ENCODE measurements at regions not wholly inside any gene's neighbourhood (a gene's known extent, or its start where the extent isn't known, plus 50 kb on each side); places are given as distances from the start of the nearest gene placed in this dataset.

DNA sequence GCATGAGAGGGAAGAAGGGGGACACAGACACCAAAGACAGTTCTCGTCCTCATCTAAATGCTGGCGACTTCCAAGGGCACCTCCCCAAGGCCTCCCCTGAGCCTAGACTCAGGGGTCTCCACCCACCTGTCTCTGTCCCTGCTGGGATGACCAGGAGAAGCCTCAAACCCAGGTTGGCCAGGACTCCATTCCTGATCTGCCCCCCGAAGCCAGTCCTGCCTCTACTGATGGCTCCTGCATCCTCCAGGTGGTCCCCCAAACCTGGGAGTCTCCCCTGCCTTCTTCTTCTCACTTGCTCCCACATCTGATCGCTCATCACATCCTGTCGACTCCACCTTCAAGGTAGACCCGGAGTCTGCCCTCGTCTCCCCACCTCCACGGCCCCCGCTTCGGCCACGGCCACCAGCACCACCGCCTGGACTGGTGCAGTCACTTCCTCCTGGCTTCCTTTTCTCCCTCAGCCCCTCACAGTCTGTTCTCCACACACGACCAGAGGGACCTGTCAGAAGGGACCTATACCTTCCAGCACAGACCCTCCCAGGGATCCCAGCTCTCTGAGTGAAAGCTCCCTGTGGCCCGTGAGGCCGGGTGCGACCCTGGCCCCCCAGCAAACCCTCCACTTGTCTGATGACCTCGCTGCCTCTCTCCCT, 92.1 kb downstream of the CEBPB start:
- intact Hi-C loops (cut with DNase I), result no loop called here
- DNase-seq (ENCODE audit: low spot score) (no peak), ATAC-seq (no peak)

DNA sequence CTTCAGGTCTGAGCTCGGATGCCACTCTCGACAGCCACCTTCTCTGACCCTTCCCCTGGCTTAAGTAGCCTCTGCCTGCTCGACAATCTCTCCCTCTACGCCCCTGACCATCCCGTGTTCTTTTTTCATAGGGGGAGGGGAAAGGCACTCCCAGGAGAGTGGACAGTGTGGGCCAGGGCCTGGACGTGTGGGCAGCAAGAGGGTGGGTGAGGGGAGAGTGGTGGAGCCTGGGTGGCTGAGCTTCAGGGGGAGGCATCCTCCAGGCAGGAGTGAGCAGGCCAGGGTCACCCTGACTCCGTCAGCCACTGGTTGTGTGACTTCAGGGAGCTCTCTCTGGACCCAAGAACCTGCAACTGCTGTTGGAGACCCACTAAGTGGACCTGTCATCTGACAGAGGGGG, 92.7 kb downstream of the CEBPB start:
- ATAC-seq (no peak), DNase-seq (ENCODE audit: low spot score) (no peak)
- intact Hi-C loops (cut with DNase I), result no loop called here

DNA sequence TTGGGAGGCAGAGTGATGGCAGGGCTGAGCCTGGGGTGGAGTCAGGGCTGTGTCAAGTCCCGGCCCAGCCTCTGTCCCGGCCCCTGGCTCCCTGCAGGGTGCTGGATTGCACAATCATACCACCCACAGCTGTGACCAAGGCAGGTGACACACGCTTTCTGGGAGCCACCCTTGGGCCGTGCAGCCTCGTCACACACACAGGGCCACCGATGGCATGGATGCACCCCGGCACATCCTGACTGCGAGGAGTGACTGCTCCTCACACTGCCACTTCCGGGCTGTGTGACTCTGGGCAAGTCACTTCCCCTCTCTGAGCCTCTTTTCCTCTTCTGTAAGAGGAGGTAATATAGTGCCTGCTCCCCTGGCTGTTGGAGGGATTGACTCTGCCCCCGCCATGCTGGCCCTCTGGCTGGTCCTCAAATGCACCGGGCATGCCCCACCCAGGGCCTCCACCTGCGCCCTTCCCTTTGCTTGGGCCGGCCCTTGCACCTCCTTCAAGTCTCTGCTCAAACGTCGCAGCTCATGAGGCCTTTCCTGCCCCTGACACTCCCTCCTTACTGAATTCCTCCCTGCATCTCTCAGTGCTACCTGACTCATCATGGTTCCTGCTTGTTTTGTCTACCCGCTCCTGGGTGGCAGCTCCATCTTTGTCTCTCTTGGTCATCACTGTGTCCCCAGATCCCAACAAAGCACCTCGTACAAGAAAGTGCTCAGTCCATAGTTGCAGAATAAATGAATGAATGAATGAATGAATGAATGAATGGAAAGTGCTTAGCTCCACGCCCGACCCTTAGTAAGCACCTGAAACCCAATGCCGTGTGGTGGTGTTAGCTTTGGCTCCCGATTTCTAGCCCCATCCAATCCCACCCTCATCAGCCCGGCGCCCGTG, 93.5 kb downstream of the CEBPB start:
- ATAC-seq, result peak; percentile 5
- intact Hi-C loops (cut with DNase I), result no loop called here
- DNase-seq (ENCODE audit: low spot score), result no peak

DNA sequence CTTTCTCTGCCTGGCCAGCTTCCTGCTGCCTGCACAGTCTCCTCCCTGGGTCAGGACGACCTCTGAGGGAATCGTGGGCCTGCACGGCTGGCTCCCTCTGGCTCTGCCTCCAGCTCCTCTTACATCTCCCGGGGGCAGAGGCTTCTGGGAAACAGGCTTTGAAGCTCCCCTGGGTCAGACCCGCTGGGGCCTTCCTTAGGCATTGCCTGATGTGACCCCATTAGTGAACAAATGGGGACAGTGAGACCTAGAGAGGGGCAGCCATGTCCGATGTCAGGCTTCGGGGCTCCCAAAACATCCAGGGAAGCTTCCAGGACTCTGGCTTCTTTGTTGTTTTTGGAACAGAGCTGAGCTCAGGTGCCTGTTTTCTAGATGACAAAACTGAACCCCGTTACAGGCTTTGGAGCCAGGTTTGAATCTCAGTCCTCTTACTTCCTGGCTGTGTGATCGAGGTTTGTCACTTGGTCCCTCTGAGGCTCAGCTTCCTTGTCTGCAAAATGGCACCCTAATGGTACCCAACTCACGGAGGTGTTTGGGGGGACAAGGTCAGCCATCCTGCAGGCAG, 94.3 kb downstream of the CEBPB start:
- intact Hi-C loops (cut with DNase I), result no loop called here
- peak; percentile 38 for ATAC-seq
- DNase-seq (ENCODE audit: low spot score), result no peak

DNA sequence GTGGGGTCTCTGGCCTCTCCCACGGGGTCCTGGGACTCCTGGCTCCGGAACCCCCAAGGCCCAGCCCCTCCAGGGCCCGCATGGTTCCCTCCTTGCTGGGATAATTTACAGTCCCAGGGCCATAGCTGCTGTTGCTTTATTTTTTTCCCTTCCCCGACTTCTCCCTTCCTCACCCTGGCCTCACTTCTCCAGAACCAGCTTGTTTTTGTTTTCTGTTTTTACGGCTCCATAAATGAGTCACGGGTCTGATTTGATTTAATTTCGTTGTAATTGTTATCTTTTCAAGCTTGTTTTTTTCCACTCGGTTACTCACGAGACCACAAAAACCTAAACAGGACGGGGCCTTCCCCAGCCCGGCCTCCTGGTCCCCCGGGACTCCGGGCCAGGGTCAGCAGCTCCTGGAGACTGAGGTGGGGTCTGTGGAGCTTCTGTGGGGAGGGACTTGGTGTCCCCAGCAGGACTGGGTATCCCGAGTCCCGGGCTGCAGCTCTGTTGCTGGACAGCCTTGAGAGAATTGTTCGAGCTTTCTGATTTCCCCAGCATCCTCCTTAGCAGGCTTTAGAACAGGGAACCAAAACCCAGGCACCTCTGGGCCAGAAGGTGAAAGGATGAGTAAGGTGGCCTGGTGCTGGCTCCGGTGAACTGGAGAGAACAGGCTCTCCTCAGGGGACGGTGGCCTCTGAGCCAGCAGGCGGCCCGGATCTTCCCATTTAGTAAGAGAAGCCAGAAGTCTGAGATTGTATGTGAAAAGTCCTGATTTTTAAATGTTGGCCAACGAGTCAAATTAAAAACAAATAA, 94.9 kb downstream of the CEBPB start:
- ATAC-seq (peak; percentile 66), DNase-seq (ENCODE audit: low spot score) (no peak)
- intact Hi-C loops (cut with DNase I), result no loop called here

DNA sequence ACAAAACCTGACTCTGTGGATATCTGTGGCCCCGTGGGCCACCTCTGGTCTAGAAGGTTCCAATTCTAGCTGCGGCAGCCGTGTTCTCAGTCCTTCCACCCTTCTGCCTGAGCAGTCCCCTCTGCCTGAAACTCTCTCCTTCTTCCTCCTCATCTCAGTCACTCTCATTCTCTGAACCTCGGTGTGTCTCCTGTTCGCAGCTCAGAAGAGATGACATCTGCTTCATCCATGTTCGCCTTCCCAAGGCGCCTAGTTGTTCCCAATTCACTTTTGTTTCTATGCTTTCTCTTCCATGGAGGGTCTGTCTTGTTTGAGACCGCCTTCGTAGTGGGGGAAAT, 95.5 kb downstream of the CEBPB start:
- DNase-seq (ENCODE audit: low spot score), result no peak
- intact Hi-C loops (cut with DNase I), result no loop called here
- peak; percentile 48 for ATAC-seq

DNA sequence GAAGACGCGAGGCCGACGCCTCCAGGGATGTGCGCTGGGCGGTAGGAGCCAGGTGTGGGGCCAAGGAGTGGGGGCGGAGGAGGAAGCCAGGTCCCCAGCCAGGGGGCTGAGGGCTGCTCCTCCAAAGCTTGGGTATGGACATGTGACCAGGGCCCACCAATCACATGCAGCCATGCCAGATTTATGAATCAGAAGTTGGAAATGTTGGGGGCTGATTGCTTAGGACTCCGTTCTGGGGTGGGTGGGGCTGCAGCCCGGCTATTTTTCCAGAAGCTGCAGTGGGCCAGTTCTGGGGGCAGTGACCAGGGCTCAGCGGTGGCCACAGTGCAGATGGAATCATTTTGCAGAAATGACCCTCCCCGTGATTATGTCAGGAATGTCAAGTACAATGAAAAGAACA, 96.0 kb downstream of the CEBPB start:
- peak; percentile 79 for ATAC-seq
- peak; percentile 87 for DNase-seq (ENCODE audit: low spot score)
- intact Hi-C loops (cut with DNase I), result no loop called here

DNA sequence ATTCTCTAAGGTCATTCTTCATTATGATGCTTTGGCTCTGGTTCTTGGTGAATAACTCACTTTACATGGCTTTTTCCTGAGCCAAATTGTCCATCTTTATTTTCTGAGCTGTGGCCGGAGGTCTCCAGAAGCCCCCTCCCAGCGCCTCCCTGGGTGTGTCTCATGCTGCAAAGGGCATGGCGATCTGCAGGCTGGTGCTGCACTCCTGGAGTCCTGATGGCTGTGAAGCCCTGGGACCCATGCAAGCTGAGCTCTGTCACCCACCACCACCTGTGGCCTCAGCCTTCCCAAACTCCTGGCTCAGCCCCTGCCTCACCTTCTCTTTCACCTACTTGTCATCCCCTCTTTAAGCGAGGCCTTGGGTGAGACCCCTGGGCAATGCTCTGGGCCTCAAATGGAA, 96.9 kb downstream of the CEBPB start:
- intact Hi-C loops (cut with DNase I), result no loop called here
- ATAC-seq (no peak), DNase-seq (ENCODE audit: low spot score) (no peak)

DNA sequence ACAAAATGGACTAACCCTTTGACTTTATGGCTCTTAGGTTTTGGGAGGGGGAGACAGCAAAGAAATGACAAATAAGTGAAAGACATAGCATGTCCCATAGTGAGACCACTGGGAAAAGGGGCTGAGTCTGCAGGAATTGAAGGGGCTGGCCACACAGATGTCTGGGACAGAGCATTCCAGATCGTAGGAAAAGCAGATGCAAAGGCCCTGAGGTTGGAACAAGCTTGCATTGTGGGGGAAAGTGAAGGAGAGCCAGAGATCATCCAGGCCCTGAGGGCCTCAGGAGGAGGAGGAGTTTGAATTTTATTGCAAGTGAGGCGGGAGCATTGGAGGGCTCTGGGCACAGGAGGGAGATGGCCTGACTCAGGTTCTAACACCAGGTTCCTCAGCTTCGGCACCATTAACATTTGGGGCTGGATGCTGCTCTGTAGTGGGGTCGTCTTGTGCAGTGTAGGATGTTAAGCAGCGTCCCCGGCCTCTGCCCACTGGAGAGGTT, 97.5 kb downstream of the CEBPB start:
- ATAC-seq, result no peak
- DNase-seq (ENCODE audit: low spot score), result no peak
- intact Hi-C loops (cut with DNase I), result no loop called here

DNA sequence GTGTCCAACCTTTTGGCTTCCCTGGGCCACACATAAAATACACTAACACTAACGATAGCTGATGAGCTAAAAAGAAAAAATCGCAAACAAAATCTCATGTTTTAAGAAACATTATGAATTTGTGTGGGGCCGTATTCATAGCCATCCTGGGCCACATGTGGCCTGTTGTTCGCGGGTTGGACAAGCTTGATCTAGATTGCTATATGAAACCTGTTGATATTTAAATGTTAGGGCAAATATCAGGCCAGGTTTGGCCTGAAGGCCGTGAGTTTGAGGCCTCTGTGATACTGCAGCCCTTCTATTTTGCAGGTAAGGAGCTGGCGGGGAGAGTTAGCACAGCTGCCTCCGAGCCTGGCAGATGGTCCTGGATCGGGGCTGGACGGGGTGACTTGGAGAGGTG, 99.0 kb downstream of the CEBPB start:
- ATAC-seq, result no peak
- no peak for DNase-seq (ENCODE audit: low spot score)
- intact Hi-C loops (cut with DNase I), result no loop called here

DNA sequence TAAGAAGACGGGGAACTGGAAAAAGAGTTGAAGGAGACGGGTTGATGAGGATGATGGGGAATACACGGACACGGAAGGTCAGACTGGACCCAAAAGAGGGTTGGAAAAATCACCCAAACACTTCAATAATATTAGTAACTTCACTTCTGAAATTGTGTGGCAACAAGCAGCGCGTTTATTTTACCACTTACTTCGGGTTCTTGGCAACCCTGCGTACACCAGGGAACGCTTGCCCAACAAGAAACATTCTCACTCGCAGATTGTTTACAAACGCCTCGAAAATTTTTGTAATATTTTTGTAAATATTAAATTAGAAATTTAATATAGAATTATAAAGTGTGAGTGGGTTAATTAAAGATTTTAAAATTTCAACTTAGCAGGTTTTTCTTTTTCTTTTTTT, 99.5 kb downstream of the CEBPB start:
- intact Hi-C loops (cut with DNase I), result loop anchor here (10.0 kb wide), 1 partner anchor 165 kb away; no protein-coding TSS in a partner anchor
- ATAC-seq (no peak), DNase-seq (ENCODE audit: low spot score) (no peak)

DNA sequence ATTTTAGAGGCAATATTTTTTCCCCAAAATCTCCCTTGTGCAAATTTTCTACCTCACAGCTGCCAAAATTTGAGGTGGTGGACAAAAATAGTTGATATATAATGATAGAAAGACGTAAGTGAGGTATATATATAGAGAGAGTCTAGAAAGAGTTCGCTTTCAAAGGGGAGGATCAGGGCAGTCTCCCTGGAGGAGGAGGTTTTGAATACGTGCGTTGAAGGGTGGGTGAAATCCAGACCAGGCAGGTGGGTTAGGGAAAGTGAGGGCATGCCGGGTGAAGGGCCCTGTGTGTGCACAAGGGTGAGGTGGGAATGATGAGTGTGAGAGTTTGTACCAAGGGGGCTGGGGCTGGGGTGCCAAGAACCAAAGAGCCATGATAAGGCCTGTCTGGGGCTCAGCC, 100.2 kb downstream of the CEBPB start:
- intact Hi-C loops (cut with DNase I), result loop anchor here (10.0 kb wide), 1 partner anchor 164 kb away; no protein-coding TSS in a partner anchor
- ATAC-seq (no peak), DNase-seq (ENCODE audit: low spot score) (no peak)

DNA sequence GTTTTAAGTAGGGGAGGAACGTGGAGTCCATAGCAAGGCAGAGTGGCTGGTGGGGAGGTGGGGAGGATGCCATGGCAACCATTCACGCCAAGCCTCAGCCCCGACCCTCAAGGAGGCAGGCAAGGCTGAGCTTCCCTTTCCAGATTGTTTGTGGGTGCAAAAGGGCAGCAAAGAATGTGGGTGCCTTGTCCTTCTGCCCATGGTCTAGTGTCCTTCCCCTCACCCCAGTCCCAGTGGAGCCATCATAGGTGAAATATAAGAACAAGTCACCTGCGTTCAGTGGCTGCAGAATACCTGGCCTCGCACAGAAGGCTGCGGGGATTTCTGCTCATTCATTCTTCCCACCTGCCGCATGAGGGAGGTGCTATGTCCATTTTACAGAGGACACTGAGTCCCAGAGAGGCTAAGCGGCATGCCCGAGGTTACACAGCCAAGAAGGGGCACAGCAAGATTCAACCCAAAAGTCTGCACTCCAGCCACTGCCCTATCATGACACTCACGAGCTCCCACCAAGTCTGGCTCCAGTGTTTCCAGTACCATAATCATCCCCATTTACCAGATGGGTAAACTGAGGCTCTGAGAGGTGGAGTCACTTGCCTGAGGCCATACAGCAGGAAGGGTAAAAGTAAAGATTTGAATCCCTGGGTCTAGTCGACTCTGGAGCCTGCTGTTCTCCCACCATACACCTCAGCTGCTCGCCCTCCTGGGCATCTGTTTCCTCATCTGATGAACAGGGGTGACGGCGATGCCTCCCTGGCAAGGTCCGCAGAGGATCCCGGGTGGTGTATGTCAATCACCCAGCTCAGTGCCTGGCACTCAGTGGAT, 100.8 kb downstream of the CEBPB start:
- DNase-seq (ENCODE audit: low spot score) (no peak), ATAC-seq (no peak)
- intact Hi-C loops (cut with DNase I), result loop anchor here (10.0 kb wide), 1 partner anchor 163 kb away; no protein-coding TSS in a partner anchor

DNA sequence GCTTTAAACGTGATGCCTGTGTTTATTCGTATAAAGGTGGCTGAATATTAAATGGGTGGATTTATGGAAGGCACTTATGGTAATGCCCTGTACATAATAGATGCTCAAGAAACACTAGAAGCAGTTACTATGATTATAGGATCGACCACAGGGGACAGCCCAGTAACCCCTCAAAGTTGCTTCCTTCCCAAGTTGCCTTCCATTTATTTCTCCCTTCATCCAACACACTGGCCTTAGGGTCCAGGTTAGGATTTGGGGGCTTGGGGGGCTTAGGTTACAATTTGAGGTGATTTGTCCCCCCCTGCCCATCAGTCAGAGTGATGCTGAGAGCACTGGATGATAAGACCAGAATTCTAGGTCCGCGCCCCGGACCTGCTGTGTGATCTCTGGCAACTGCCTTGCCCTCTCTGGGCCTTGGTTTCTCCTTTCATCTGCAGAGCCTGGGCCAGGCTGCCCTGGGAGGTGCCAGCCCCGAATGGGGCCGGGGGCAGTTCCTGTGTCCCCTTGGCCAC, 101.5 kb downstream of the CEBPB start:
- ATAC-seq (no peak), DNase-seq (ENCODE audit: low spot score) (no peak)
- intact Hi-C loops (cut with DNase I), result loop anchor here (10.0 kb wide), 1 partner anchor 163 kb away; no protein-coding TSS in a partner anchor

DNA sequence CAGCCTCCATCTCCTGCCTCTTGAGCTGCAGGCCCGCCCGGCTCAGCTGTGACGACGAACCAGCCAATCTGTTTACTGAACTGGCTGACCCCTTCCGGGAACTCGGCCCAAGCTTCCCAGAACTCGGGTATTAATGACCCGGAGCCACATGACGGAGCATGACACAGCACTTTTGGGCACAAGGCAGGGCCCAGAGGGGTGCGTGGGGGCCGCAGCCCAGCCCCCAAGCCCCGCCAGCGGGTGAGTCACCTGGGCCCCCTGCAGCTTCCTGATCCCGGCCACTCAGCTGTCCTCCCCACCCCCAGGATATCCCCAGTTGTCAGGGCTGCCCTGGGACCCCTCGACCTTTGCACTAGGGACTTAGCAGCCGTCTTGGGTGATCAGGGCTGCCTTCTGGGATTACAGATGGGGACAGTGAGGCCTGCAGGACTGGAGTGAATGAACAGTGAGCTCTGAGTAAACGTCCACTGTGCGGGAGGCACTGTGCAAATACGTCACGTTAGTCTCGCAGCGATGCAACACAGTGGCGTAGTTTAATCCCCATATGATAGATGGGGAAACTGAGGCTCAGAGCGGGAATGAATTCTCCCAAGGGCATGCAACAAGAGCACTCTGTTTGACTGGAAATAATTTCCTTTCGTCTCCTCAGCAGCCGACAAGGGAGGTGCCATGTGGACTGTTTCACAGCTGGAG, 102.1 kb downstream of the CEBPB start:
- intact Hi-C loops (cut with DNase I), result loop anchor here (10.0 kb wide), 1 partner anchor 162 kb away; no protein-coding TSS in a partner anchor
- peak; percentile 95 for ATAC-seq
- DNase-seq (ENCODE audit: low spot score), result peak; percentile 99

DNA sequence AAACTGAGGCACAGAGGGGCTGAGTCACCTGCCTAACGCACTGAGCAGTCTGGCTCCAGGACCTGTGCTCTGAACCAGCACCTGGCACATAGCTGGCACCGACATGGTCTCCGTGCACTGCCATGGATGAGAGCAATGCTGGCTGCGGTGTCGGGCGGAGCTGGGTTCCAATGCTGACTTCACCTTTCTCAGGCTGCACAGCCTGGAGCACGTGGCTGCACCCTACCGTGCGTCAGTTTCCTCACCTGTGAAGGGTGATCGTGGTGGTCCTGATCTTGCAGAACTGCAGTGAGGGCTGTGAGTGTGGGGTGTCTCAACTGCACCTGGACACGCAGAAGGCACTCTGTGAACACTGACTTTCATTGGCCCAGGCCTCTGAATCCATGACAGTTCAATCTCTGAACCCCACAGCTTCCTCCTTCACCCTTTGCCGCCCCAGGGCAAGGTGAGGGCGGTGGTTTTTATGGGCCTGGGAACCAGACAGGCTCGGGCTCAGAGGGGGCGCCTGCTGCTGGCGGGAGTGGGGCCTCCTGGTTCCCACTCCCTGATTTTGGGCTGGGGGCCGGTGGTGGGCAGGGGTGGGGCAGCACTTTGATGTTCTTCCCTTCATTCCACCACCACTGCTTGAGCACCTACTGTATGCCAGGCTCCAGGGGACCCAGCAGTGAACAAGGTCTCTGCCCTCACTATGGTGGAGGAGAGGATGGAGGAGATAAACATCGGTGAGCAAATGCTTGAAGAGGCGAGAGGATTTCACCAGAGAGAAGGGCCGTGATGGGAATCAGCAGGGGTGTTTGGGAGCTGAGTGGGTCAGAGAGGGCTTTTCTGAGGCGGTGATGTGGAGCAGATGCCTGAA, 102.9 kb downstream of the CEBPB start:
- ATAC-seq (no peak), DNase-seq (ENCODE audit: low spot score) (no peak)
- intact Hi-C loops (cut with DNase I), result loop anchor here (10.0 kb wide), 1 partner anchor 161 kb away; no protein-coding TSS in a partner anchor
